IPS-18c (cell line): ENCODE measurements at regions not wholly inside any gene's neighbourhood (a gene's known extent, or its start where the extent isn't known, plus 50 kb on each side); places are given as distances from the start of the nearest gene placed in this dataset.

Experiments used
- H3K4me3 ChIP-seq: 2 replicates; pipeline ENCODE4 v1.7.0; 2013; ENCODE audit warnings: low read depth, mild to moderate bottlenecking, low read length, moderate library complexity; ENCODE audit not compliant: insufficient read depth
- H3K9me3 ChIP-seq: one replicate; pipeline ENCODE4 v1.6.1; 2013; ENCODE audit warnings: mild to moderate bottlenecking, low read length, moderate library complexity; ENCODE audit not compliant: control insufficient read depth, insufficient read depth

- no peak overlapping the region for H3K4me3 ChIP-seq
- peaks cover 4% of the 10 kb centered on the region for H3K9me3 ChIP-seq
These were observed 243.3 kb downstream of the LMO4 start for GRCh38 chr1:87572008-87572407.

GRCh38 chr1:87572891-87573290 is 244.2 kb downstream of the LMO4 start:
- Histone ChIP-seq H3K9me3 (peaks cover 4% of the 10 kb centered on the region), H3K4me3 (no peak overlapping the region)

- Histone ChIP-seq H3K4me3 (no peak overlapping the region), H3K9me3 (peaks cover 4% of the 10 kb centered on the region)
These were observed 246.8 kb downstream of the LMO4 start for GRCh38 chr1:87575528-87575927.

GRCh38 chr1:87578464-87578863 is 249.8 kb downstream of the LMO4 start:
- H3K4me3 ChIP-seq, result no peak overlapping the region

GRCh38 chr1:87583459-87583858 is 254.8 kb downstream of the LMO4 start:
- Histone ChIP-seq H3K4me3 (no peak overlapping the region), H3K9me3 (no peaks in the 10 kb centered on the region)

More at GRCh38 chr1:87578464-87578863, 249.8 kb downstream of the LMO4 start:
- H3K9me3 ChIP-seq, result peaks cover 2% of the 10 kb centered on the region

- Histone ChIP-seq H3K4me3 (no peak overlapping the region), H3K9me3 (no peaks in the 10 kb centered on the region)
These were observed 255.9 kb downstream of the LMO4 start for GRCh38 chr1:87584586-87584985.

GRCh38 chr1:87586501-87586900 is 257.8 kb downstream of the LMO4 start:
- H3K4me3 ChIP-seq, result no peak overlapping the region
- no peaks in the 10 kb centered on the region for H3K9me3 ChIP-seq

GRCh38 chr1:87588495-87588894 is 259.8 kb downstream of the LMO4 start:
- Histone ChIP-seq H3K9me3 (no peaks in the 10 kb centered on the region), H3K4me3 (no peak overlapping the region)

- no peak overlapping the region for H3K4me3 ChIP-seq
- H3K9me3 ChIP-seq, result no peaks in the 10 kb centered on the region
These were observed 262.8 kb downstream of the LMO4 start for GRCh38 chr1:87591492-87591891.

- no peaks in the 10 kb centered on the region for H3K9me3 ChIP-seq
- H3K4me3 ChIP-seq, result no peak overlapping the region
These were observed 263.5 kb downstream of the LMO4 start for GRCh38 chr1:87592156-87592555.

- Histone ChIP-seq H3K9me3 (no peaks in the 10 kb centered on the region), H3K4me3 (no peak overlapping the region)
These were observed 266.2 kb downstream of the LMO4 start for GRCh38 chr1:87594736-87595383.

- no peaks in the 10 kb centered on the region for H3K9me3 ChIP-seq
- no peak overlapping the region for H3K4me3 ChIP-seq
These were observed 266.7 kb downstream of the LMO4 start for GRCh38 chr1:87595384-87595781.

GRCh38 chr1:87598429-87598828 is 269.7 kb downstream of the LMO4 start:
- H3K9me3 ChIP-seq, result no peaks in the 10 kb centered on the region

GRCh38 chr1:87599569-87599968 is 270.9 kb downstream of the LMO4 start:
- no peaks in the 10 kb centered on the region for H3K9me3 ChIP-seq
- no peak overlapping the region for H3K4me3 ChIP-seq

More at GRCh38 chr1:87598429-87598828, 269.7 kb downstream of the LMO4 start:
- no peak overlapping the region for H3K4me3 ChIP-seq

GRCh38 chr1:87600055-87600850 is 271.6 kb downstream of the LMO4 start:
- no peaks in the 10 kb centered on the region for H3K9me3 ChIP-seq
- no peak overlapping the region for H3K4me3 ChIP-seq

GRCh38 chr1:87600854-87601253 is 272.2 kb downstream of the LMO4 start:
- Histone ChIP-seq H3K4me3 (no peak overlapping the region), H3K9me3 (no peaks in the 10 kb centered on the region)

- Histone ChIP-seq H3K4me3 (no peak overlapping the region), H3K9me3 (no peaks in the 10 kb centered on the region)
These were observed 274.9 kb downstream of the LMO4 start for GRCh38 chr1:87603626-87604025.

GRCh38 chr1:87612956-87613355 is 284.3 kb downstream of the LMO4 start:
- no peak overlapping the region for H3K4me3 ChIP-seq

More at GRCh38 chr1:87612956-87613355, 284.3 kb downstream of the LMO4 start:
- no peaks in the 10 kb centered on the region for H3K9me3 ChIP-seq
